ENCODE measurements at regions not wholly inside any gene's neighbourhood (a gene's known extent, or its start where the extent isn't known, plus 50 kb on each side); places are given as distances from the start of the nearest gene placed in this dataset.

DNA sequence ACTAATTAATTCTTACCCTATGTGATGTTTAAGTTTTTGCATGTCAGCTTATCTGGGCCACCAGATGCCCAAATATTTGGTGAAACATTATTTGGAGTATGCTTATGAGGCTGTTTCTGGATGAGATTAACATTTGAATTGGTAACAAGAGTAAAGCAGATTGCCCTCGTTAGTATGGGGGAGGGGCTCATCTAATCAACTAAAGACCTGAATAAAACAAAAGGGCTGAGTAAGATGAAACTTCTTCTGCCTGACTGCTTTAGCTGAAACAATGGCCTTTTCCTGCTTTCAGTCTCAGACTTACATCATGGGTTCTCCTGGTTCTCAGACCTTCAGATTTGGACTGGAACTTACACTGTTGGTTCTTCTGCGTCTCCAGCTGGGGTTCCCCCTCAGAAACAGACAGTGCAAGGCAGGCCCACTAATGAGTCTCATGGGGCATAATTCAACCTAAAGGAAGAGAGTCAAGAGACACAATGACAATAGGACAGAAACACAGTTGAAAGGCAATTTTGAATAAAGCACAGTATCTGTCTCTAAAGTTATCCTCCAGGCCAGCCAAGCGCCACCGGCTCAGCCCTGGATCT, 288.4 kb downstream of the CAAP1 start:
- TF ChIP-seq, protein P1, sequence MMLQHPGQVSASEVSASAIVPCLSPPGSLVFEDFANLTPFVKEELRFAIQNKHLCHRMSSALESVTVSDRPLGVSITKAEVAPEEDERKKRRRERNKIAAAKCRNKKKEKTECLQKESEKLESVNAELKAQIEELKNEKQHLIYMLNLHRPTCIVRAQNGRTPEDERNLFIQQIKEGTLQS (CRISPR knock-in tag; conservative IDR thresholded peaks at IDR 0.05) = no peak
- TF ChIP-seq, protein P2, sequence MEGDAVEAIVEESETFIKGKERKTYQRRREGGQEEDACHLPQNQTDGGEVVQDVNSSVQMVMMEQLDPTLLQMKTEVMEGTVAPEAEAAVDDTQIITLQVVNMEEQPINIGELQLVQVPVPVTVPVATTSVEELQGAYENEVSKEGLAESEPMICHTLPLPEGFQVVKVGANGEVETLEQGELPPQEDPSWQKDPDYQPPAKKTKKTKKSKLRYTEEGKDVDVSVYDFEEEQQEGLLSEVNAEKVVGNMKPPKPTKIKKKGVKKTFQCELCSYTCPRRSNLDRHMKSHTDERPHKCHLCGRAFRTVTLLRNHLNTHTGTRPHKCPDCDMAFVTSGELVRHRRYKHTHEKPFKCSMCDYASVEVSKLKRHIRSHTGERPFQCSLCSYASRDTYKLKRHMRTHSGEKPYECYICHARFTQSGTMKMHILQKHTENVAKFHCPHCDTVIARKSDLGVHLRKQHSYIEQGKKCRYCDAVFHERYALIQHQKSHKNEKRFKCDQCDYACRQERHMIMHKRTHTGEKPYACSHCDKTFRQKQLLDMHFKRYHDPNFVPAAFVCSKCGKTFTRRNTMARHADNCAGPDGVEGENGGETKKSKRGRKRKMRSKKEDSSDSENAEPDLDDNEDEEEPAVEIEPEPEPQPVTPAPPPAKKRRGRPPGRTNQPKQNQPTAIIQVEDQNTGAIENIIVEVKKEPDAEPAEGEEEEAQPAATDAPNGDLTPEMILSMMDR (IDR thresholded peaks at IDR 0.05) = no peak
- no peak for TF ChIP-seq MXD4 (CRISPR knock-in tag; IDR thresholded peaks at IDR 0.05; ENCODE audit: borderline replicate concordance)
- TF ChIP-seq, protein P3, sequence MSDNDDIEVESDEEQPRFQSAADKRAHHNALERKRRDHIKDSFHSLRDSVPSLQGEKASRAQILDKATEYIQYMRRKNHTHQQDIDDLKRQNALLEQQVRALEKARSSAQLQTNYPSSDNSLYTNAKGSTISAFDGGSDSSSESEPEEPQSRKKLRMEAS (CRISPR knock-in tag; IDR thresholded peaks at IDR 0.05) = no peak
- no peak for TF ChIP-seq OVOL2 (CRISPR knock-in tag; IDR thresholded peaks at IDR 0.05; ENCODE audit: borderline replicate concordance)
- no peak for TF ChIP-seq E2F4 (CRISPR knock-in tag; IDR thresholded peaks at IDR 0.05; ENCODE audit: borderline replicate concordance, low read depth)
- TF ChIP-seq NFYB (CRISPR knock-in tag; conservative IDR thresholded peaks at IDR 0.05; ENCODE audit: low read depth) = no peak
- TF ChIP-seq USF2 (CRISPR knock-in tag; IDR thresholded peaks at IDR 0.05) = no peak
